Heart left ventricle (tissue), 13 donors: ENCODE measurements at regions not wholly inside any gene's neighbourhood (a gene's known extent, or its start where the extent isn't known, plus 50 kb on each side); places are given as distances from the start of the nearest gene placed in this dataset.

Experiments
- CTCF ChIP-seq, 12 donors: fragments of 200-600 bp; sonication (generic) in 4 of 12; IDR thresholded peaks; one replicate each; pipeline versions ENCODE4 v1.5.0 to v1.8.0; 2018 to 2022; ENCODE audit warnings: antibody characterized with exemption in 12 of 12, mild to moderate bottlenecking in 5 of 12
- POLR2A ChIP-seq, 2 donors: fragments of 450-650 bp; IDR thresholded peaks; one replicate each; pipeline ENCODE4 v1.6.1; 2017; ENCODE audit warnings: antibody characterized with exemption in 2 of 2, mild to moderate bottlenecking in 2 of 2, moderate library complexity in 2 of 2
- donor health status: ischemic (EF 13 %, LVEDD 7.1; RV severe dilation, severe dysfunction).
- donor health status: DM: no; HTN: yes; CAD: no.
- donor health status: DM: no; HTN: no; CAD: no.
- donor health status: ischemic (EF 25% LVEDD 6.9; RV normal size, moderate dysfunction).
- donor health status: ischemic (EF 25% LVEDD 5.7; RV mildly dilated, moderate dysfunction).
- donor health status: ischemic (EF 35%, LVEDD 5.7; RV mildly dilated, moderate dysfunction).
- donor health status: nonischemic (EF 11% LVEDD 7.7; RV severe dilation, severe dysfunction).
- donor health status: DM: yes; HTN: yes; CAD: no.
- donor health status: PGD.
- donor health status: ischemic (EF 29% LVEDD 5.4; RV normal size, mild dysfunction).
- donor health status: nonischemic (EF 23%, LVEDD 6.1; RV moderate dilation, normal function).

DNA sequence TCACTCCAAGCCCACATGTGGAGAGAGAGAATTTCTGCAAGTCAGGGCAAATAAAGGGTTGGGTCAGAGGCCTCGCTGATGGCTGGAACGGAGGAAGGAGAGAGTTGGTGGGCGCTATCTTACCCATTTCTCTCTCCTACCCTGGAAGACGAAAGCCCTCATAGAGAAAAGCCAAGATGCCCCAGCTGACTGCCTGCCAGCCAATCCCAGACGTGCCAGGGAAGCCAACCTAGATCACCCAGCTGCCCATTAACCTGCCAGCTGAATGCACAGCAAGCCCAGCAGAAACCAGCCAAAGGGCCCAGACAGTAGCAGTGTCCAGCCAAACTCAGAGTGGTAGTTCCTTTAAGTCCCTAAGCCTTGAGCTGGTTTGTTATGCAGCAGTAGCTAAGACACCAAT, 167.0 kb upstream of the ZNF507 start:
- no peak for TF ChIP-seq CTCF (IDR thresholded peaks at IDR 0.05)
- TF ChIP-seq POLR2A (IDR thresholded peaks at IDR 0.05), result no peak
